A673 (cell line): ENCODE measurements at regions not wholly inside any gene's neighbourhood (a gene's known extent, or its start where the extent isn't known, plus 50 kb on each side); places are given as distances from the start of the nearest gene placed in this dataset.

Experiments
- BruUV-seq: library from RNA; stranded (reverse); fragments of 400-500 nt; replicated peaks from 2 replicates; lab custom pipeline; 2021; lab: Mats Ljungman, UMichigan
- CTCF ChIA-PET: fragments of 300-600 bp; sonication (Branson Sonifier 250); formaldehyde crosslinking; loops from one replicate; lab custom pipeline; 2022; ENCODE audit warnings: antibody characterized with exemption; lab: Charles Lee
- POLR2A ChIA-PET: fragments of 300-600 bp; sonication (Branson Sonifier 250); formaldehyde crosslinking; loops from one replicate; lab custom pipeline; 2022; ENCODE audit warnings: antibody characterized with exemption; ENCODE audit not compliant: low non-redundant PET; lab: Charles Lee
- DNase-seq: peaks from one replicate; pipeline ENCODE4 v3.0.0-alpha.2; 2015; ENCODE audit warnings: low spot score
- H3K27ac ChIP-seq: fragments of 200-600 bp; sonication (generic); 2 replicates; pipeline ENCODE4 v1.5.1; 2016; ENCODE audit warnings: mixed run types, low read depth, mild to moderate bottlenecking, mixed read lengths, antibody characterized with exemption, low read length; ENCODE audit not compliant: poor library complexity, severe bottlenecking
- H3K27me3 ChIP-seq: fragments of 200-600 bp; sonication (generic); replicated peaks from 2 replicates; pipeline ENCODE4 v1.6.1; 2017; ENCODE audit warnings: mixed run types, low read depth, mild to moderate bottlenecking, mixed read lengths, antibody characterized with exemption, low read length; ENCODE audit not compliant: insufficient read depth, poor library complexity
- H3K36me3 ChIP-seq: fragments of 200-600 bp; sonication (generic); 2 replicates; pipeline ENCODE4 v1.6.1; 2016; ENCODE audit warnings: mixed run types, mild to moderate bottlenecking, mixed read lengths, antibody characterized with exemption, low read length; ENCODE audit not compliant: insufficient read depth, poor library complexity, severe bottlenecking
- H3K4me1 ChIP-seq: fragments of 200-600 bp; sonication (generic); 2 replicates; pipeline ENCODE4 v1.6.1; 2017; ENCODE audit warnings: mixed run types, mild to moderate bottlenecking, mixed read lengths, antibody characterized with exemption, low read length; ENCODE audit not compliant: insufficient read depth, poor library complexity, severe bottlenecking
- H3K4me3 ChIP-seq: fragments of 200-600 bp; sonication (generic); 2 replicates; pipeline ENCODE4 v1.5.1; 2016; ENCODE audit warnings: low read depth, mixed run types, mild to moderate bottlenecking, mixed read lengths, low read length; ENCODE audit not compliant: poor library complexity, severe bottlenecking
- H3K9me3 ChIP-seq: fragments of 200-600 bp; sonication (generic); 2 replicates; pipeline ENCODE4 v1.6.1; 2016; ENCODE audit warnings: mixed run types, low read depth, mild to moderate bottlenecking, mixed read lengths, antibody characterized with exemption, low read length; ENCODE audit not compliant: poor library complexity, severe bottlenecking
- CTCF ChIP-seq: fragments of 300-800, 200-600 bp; sonication (generic); conservative IDR thresholded peaks from 2 replicates; pipeline ENCODE4 v1.5.1; 2017; ENCODE audit warnings: low read depth, mild to moderate bottlenecking, antibody characterized with exemption, low read length, moderate library complexity, mixed read lengths
- EZH2 ChIP-seq: fragments of 200-600 bp; sonication (generic); IDR thresholded peaks from 2 replicates; pipeline ENCODE4 v1.6.1; 2017; ENCODE audit warnings: borderline replicate concordance, low read depth, mild to moderate bottlenecking, mixed read lengths, antibody characterized with exemption, low read length; ENCODE audit not compliant: poor library complexity, severe bottlenecking
- intact Hi-C: fragments of 100-400 bp; cut with micrococcal nuclease; formaldehyde crosslinking; loops from one replicate; pipeline ENCODE4 v1.10.0; 2022; ENCODE audit not compliant: unreplicated experiment

- CTCF ChIA-PET, result no interaction called here
- POLR2A ChIA-PET, result no interaction called here
- BruUV-seq, result no TSS peak
- TF ChIP-seq EZH2, result no peak
- no peak for TF ChIP-seq CTCF
- no peak for DNase-seq
- intact Hi-C loops, result no loop called here
- Histone ChIP-seq H3K27me3 (peaks cover 4% of the 10 kb centered on the region), H3K36me3 (no peaks in the 10 kb centered on the region), H3K4me1 (no peaks in the 10 kb centered on the region), H3K27ac (no peak overlapping the region), H3K9me3 (no peaks in the 10 kb centered on the region), H3K4me3 (no peak overlapping the region)
Observed at GRCh38 chr5:174563899-174564298, 160.5 kb upstream of the MSX2 start.

GRCh38 chr5:174567506-174568141 lies 156.8 kb upstream of the MSX2 start:
- CTCF ChIA-PET, result no interaction called here
- Histone ChIP-seq H3K36me3 (no peaks in the 10 kb centered on the region), H3K27ac (no peak overlapping the region), H3K9me3 (no peaks in the 10 kb centered on the region), H3K4me3 (no peak overlapping the region), H3K27me3 (no peaks in the 10 kb centered on the region), H3K4me1 (peaks cover 6% of the 10 kb centered on the region)
- POLR2A ChIA-PET, result no interaction called here
- intact Hi-C loops, result no loop called here
- TF ChIP-seq EZH2, result no peak
- no peak for TF ChIP-seq CTCF
- no TSS peak for BruUV-seq
- no peak for DNase-seq

DNA sequence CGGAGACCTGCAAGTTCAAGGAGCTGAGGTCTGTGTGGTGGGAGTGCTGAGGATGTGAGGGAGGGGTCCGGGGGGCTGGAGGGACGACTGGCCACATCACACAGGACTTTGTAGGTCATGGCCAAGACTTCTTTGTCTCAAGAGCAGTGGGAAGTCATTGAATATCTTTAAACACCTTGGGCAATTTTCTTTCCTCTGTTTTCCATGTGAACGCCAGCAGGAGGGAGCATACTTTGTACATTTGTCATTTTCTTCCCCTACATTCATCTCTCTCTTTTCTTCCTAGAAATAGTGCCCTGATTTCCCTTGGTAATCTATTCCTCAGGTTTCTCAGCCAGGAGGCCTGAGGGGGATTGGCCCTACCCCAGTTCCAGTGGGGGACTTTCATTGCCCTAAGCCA lies 153.7 kb upstream of the MSX2 start:
- Histone ChIP-seq H3K27me3 (no peaks in the 10 kb centered on the region), H3K9me3 (no peaks in the 10 kb centered on the region), H3K27ac (no peak overlapping the region), H3K4me3 (no peak overlapping the region), H3K4me1 (peaks cover 6% of the 10 kb centered on the region), H3K36me3 (no peaks in the 10 kb centered on the region)
- CTCF ChIA-PET, result no interaction called here
- no peak for DNase-seq
- BruUV-seq, result no TSS peak
- no peak for TF ChIP-seq EZH2
- TF ChIP-seq CTCF, result no peak
- intact Hi-C loops, result loop anchor here (10.0 kb wide), 1 partner anchor 224 kb away; no protein-coding TSS in a partner anchor
- POLR2A ChIA-PET, result no interaction called here
